H9 (cell line): ENCODE measurements at regions not wholly inside any gene's neighbourhood (a gene's known extent, or its start where the extent isn't known, plus 50 kb on each side); places are given as distances from the start of the nearest gene placed in this dataset.

Experiments used
- DNase-seq: peaks from one replicate; pipeline ENCODE4 v3.0.0-alpha.2; 2017
- H2AFZ ChIP-seq: one replicate; pipeline ENCODE4 v1.6.1; 2013; ENCODE audit warnings: mild to moderate bottlenecking, low read length, control low read depth, moderate library complexity
- H2AK5ac ChIP-seq: 2 replicates; pipeline ENCODE4 v1.6.1; 2013; ENCODE audit warnings: low read length, control low read depth, mixed read lengths; ENCODE audit not compliant: insufficient read length
- H2BK120ac ChIP-seq: one replicate; pipeline ENCODE4 v1.6.1; 2013; ENCODE audit warnings: low read depth, mild to moderate bottlenecking, low read length, control low read depth, inconsistent platforms; ENCODE audit not compliant: poor library complexity, severe bottlenecking
- H2BK12ac ChIP-seq: 2 replicates; pipeline ENCODE4 v1.6.1; 2013; ENCODE audit warnings: low read length, control low read depth, mixed read lengths, low read depth; ENCODE audit not compliant: insufficient read length
- H2BK15ac ChIP-seq: 2 replicates; pipeline ENCODE4 v1.6.1; 2013; ENCODE audit warnings: low read depth, low read length, control low read depth
- H2BK20ac ChIP-seq: one replicate; pipeline ENCODE4 v1.6.1; 2013; ENCODE audit warnings: low read depth, mild to moderate bottlenecking, low read length, control low read depth, inconsistent platforms; ENCODE audit not compliant: poor library complexity, severe bottlenecking
- H2BK5ac ChIP-seq: 2 replicates; pipeline ENCODE4 v1.6.1; 2013; ENCODE audit warnings: low read length, control low read depth, mixed read lengths; ENCODE audit not compliant: insufficient read length
- H3K14ac ChIP-seq: 2 replicates; pipeline ENCODE4 v1.6.1; 2013; ENCODE audit warnings: low read length, control low read depth; ENCODE audit not compliant: insufficient read depth
- H3K18ac ChIP-seq: 2 replicates; pipeline ENCODE4 v1.6.1; 2013; ENCODE audit warnings: low read depth, mild to moderate bottlenecking, mixed read lengths, low read length, control low read depth; ENCODE audit not compliant: insufficient read length
- H3K23ac ChIP-seq: 2 replicates; pipeline ENCODE4 v1.6.1; 2013; ENCODE audit warnings: low read length, control low read depth, mixed read lengths, low read depth; ENCODE audit not compliant: insufficient read length
- H3K23me2 ChIP-seq: 2 replicates; pipeline ENCODE4 v1.6.1; 2013; ENCODE audit warnings: low read depth, mild to moderate bottlenecking, mixed read lengths, low read length, control low read depth; ENCODE audit not compliant: insufficient read length, poor library complexity, severe bottlenecking
- H3K27ac ChIP-seq: 2 replicates; pipeline ENCODE4 v1.5.1; 2013; ENCODE audit warnings: low read length, control low read depth, mixed read lengths, low read depth; ENCODE audit not compliant: insufficient read length
- H3K27me3 ChIP-seq: 2 replicates; pipeline ENCODE4 v1.6.1; 2013; ENCODE audit warnings: low read length, control low read depth, inconsistent platforms; ENCODE audit not compliant: insufficient read depth
- H3K4ac ChIP-seq: 2 replicates; pipeline ENCODE4 v1.6.1; 2013; ENCODE audit warnings: low read depth, mild to moderate bottlenecking, control low read depth, inconsistent platforms, low read length, moderate library complexity
- H3K4me1 ChIP-seq: 2 replicates; pipeline ENCODE4 v1.6.1; 2013; ENCODE audit warnings: low read length, control low read depth, inconsistent platforms; ENCODE audit not compliant: insufficient read depth
- H3K4me2 ChIP-seq: 2 replicates; pipeline ENCODE4 v1.6.1; 2013; ENCODE audit warnings: low read length, control low read depth, mixed read lengths; ENCODE audit not compliant: insufficient read length, insufficient read depth
- H3K56ac ChIP-seq: 2 replicates; pipeline ENCODE4 v1.6.1; 2013; ENCODE audit warnings: low read depth, mild to moderate bottlenecking, mixed read lengths, low read length, control low read depth; ENCODE audit not compliant: insufficient read length
- H3K79me1 ChIP-seq: 2 replicates; pipeline ENCODE4 v1.6.1; 2013; ENCODE audit warnings: low read depth, mild to moderate bottlenecking, moderate library complexity, low read length, control low read depth, inconsistent platforms; ENCODE audit not compliant: insufficient read depth, poor library complexity, severe bottlenecking
- H3K79me2 ChIP-seq: 2 replicates; pipeline ENCODE4 v1.6.1; 2013; ENCODE audit warnings: low read length, control low read depth, inconsistent platforms; ENCODE audit not compliant: insufficient read depth
- H3K9ac ChIP-seq: 2 replicates; pipeline ENCODE4 v1.6.1; 2013; ENCODE audit warnings: low read length, control low read depth, mixed read lengths; ENCODE audit not compliant: insufficient read length; ENCODE audit errors: extremely low read depth
- H3K9me3 ChIP-seq: one replicate; pipeline ENCODE4 v1.6.1; 2013; ENCODE audit warnings: low read depth, low read length, inconsistent platforms; ENCODE audit not compliant: control insufficient read depth
- H3T11ph ChIP-seq: one replicate; pipeline ENCODE4 v1.6.1; 2013; ENCODE audit warnings: mild to moderate bottlenecking, low read length, control low read depth, inconsistent platforms
- H4K20me1 ChIP-seq: one replicate; pipeline ENCODE4 v1.6.1; 2013; ENCODE audit not compliant: control insufficient read depth, insufficient read length, insufficient read depth
- H4K5ac ChIP-seq: 2 replicates; pipeline ENCODE4 v1.6.1; 2013; ENCODE audit warnings: low read depth, mild to moderate bottlenecking, mixed read lengths, low read length, control low read depth; ENCODE audit not compliant: insufficient read length
- H4K8ac ChIP-seq: replicated peaks from 2 replicates; pipeline ENCODE4 v1.6.1; 2013; ENCODE audit warnings: low read length, control low read depth, mixed read lengths, low read depth; ENCODE audit not compliant: insufficient read length
- H4K91ac ChIP-seq: 2 replicates; pipeline ENCODE4 v1.6.1; 2013; ENCODE audit warnings: low read depth, mild to moderate bottlenecking, moderate library complexity, mixed read lengths, low read length, control low read depth; ENCODE audit not compliant: insufficient read length
- H3K27ac Mint-ChIP-seq, 3 experiments: 2 replicates in 2 of 3; 3 replicates in 1 of 3; pipeline ENCODE4 v1.8.0; 2020 to 2021; ENCODE audit warnings: mixed read lengths in 3 of 3, mild to moderate bottlenecking in 1 of 3, moderate library complexity in 1 of 3
- H3K27me3 Mint-ChIP-seq: 2 replicates; pipeline ENCODE4 v1.8.0; 2021; ENCODE audit warnings: low read depth, mild to moderate bottlenecking, moderate library complexity, mixed read lengths
- H3K36me3 Mint-ChIP-seq, 3 experiments: 2 replicates in 2 of 3; 3 replicates in 1 of 3; pipeline ENCODE4 v1.8.0; 2020 to 2021; ENCODE audit warnings: low read depth in 3 of 3, mixed read lengths in 3 of 3; ENCODE audit not compliant: insufficient read depth in 1 of 3
- H3K4me1 Mint-ChIP-seq, 2 experiments: 2 replicates each; pipeline ENCODE4 v1.8.0; 2020; ENCODE audit warnings: mixed read lengths in 2 of 2
- H3K4me3 Mint-ChIP-seq, 2 experiments: 2 replicates in 1 of 2; 3 replicates in 1 of 2; pipeline ENCODE4 v1.8.0; 2020 to 2021; ENCODE audit warnings: mild to moderate bottlenecking in 2 of 2, mixed read lengths in 2 of 2, moderate library complexity in 1 of 2
- H3K9me3 Mint-ChIP-seq, 2 experiments: 2 replicates in 1 of 2; 3 replicates in 1 of 2; pipeline ENCODE4 v1.8.0; 2020; ENCODE audit warnings: mild to moderate bottlenecking in 2 of 2, mixed read lengths in 2 of 2, moderate library complexity in 1 of 2
- CTCF ChIP-seq: fragments of 200-600 bp; sonication (generic); conservative IDR thresholded peaks from 3 replicates; pipeline ENCODE4 v1.8.0; 2021; ENCODE audit warnings: antibody characterized with exemption, mild to moderate bottlenecking
- WGBS: extraction: QIAGEN DNeasy Blood & Tissue Kit; methylation state at CpG from one replicate; pipeline ENCODE4 v1.1.7; 2013; ENCODE audit warnings: missing lambda C conversion rate, low lambda C conversion rate, mixed read lengths; ENCODE audit not compliant: insufficient read length; ENCODE audit errors: extremely low coverage; 5-methylcytosine and 5-hydroxymethylcytosine counted together

GRCh38 chr16:55081622-55082590, 151.2 kb downstream of the IRX5 start:
- Histone ChIP-seq H3T11ph (no peak overlapping the region), H3K18ac (no peak overlapping the region)
- no CpG with 5 or more reads among the region's 16 CpGs for WGBS

More at GRCh38 chr16:55081622-55082590, 151.2 kb downstream of the IRX5 start:
- H3K79me1 ChIP-seq: no peaks in the 10 kb centered on the region
- Mint-ChIP-seq H3K27me3 (peaks cover 6% of the 10 kb centered on the region), H3K9me3 (peaks cover 0 to 2% of the 10 kb centered on the region in 2 experiments; a peak in 1 of 5 replicates), H3K36me3 (no peaks in the 10 kb centered on the region), H3K4me3 (no peak overlapping the region), H3K4me1 (no peaks in the 10 kb centered on the region), H3K27ac (no peak overlapping the region)
- H2BK15ac ChIP-seq: no peak overlapping the region
- no peak overlapping the region for H2BK20ac ChIP-seq
- H3K4me2 ChIP-seq: no peak overlapping the region
- no peaks in the 10 kb centered on the region for H3K79me2 ChIP-seq
- no peak overlapping the region for H2AK5ac ChIP-seq
- H3K23me2 ChIP-seq: no peaks in the 10 kb centered on the region
- no peak overlapping the region for H2BK5ac ChIP-seq
- no peaks in the 10 kb centered on the region for H3K4me1 ChIP-seq
- DNase-seq: no peak
- H3K9me3 ChIP-seq: no peaks in the 10 kb centered on the region
- no peaks in the 10 kb centered on the region for H4K20me1 ChIP-seq
- no peaks in the 10 kb centered on the region for H3K27me3 ChIP-seq
- H4K8ac ChIP-seq: no peak overlapping the region
- no peak overlapping the region for H3K23ac ChIP-seq
- no peak overlapping the region for H2BK12ac ChIP-seq
- H3K56ac ChIP-seq: no peak overlapping the region
- TF ChIP-seq CTCF: no peak
- no peak overlapping the region for H3K4ac ChIP-seq
- no peak overlapping the region for H4K5ac ChIP-seq
- H2AFZ ChIP-seq: no peak overlapping the region
- H3K14ac ChIP-seq: no peak overlapping the region
- no peak overlapping the region for H3K27ac ChIP-seq
- H3K9ac ChIP-seq: no peak overlapping the region
- H4K91ac ChIP-seq: no peak overlapping the region
- H2BK120ac ChIP-seq: no peak overlapping the region
